ENCODE measurements at regions not wholly inside any gene's neighbourhood (a gene's known extent, or its start where the extent isn't known, plus 50 kb on each side); places are given as distances from the start of the nearest gene placed in this dataset.

- Histone ChIP-seq H3K27me3 (replicated peaks; ENCODE audit: control insufficient read depth, insufficient read depth, low read length) (no peaks in the 10 kb centered on the region), H3K9me3 (no peaks in the 10 kb centered on the region), H3K4me3 (ENCODE audit: low read depth, low read length) (no peak overlapping the region), H3K36me3 (ENCODE audit: control insufficient read depth, insufficient read depth, low read length) (no peaks in the 10 kb centered on the region), H3K4me1 (no peaks in the 10 kb centered on the region)
- Mint-ChIP-seq H3K27me3 (ENCODE audit: insufficient read depth, unreplicated experiment) (no peaks in the 10 kb centered on the region), H3K4me1 (ENCODE audit: low read depth, unreplicated experiment) (no peaks in the 10 kb centered on the region), H3K27ac (ENCODE audit: unreplicated experiment) (no peak overlapping the region), H3K9me3 (ENCODE audit: unreplicated experiment) (no peaks in the 10 kb centered on the region), H3K4me3 (ENCODE audit: unreplicated experiment) (no peak overlapping the region), H3K36me3 (ENCODE audit: insufficient read depth, unreplicated experiment) (no peaks in the 10 kb centered on the region)
- intact Hi-C loops (cut with micrococcal nuclease; ENCODE audit: unreplicated experiment): no loop called here
- no peak for DNase-seq
- BruUV-seq (replicated peaks): no TSS peak
- POLR2A ChIA-PET: no interaction called here
- CTCF ChIA-PET: no interaction called here
- TF ChIP-seq CTCF (IDR thresholded peaks at IDR 0.05; ENCODE audit: insufficient read depth in 1 of 2, low read depth in 1 of 2, low read length in 1 of 2, severe bottlenecking in 1 of 2, unreplicated experiment in 1 of 2): no peak
Observed at GRCh38 chr1:115224636-115225035, 113.4 kb downstream of the NGF start.

- POLR2A ChIA-PET: no interaction called here
- H3K4me3 ChIP-seq (ENCODE audit: low read depth, low read length): no peak overlapping the region
- Mint-ChIP-seq H3K27ac (ENCODE audit: unreplicated experiment) (no peak overlapping the region), H3K27me3 (ENCODE audit: insufficient read depth, unreplicated experiment) (no peaks in the 10 kb centered on the region), H3K36me3 (ENCODE audit: insufficient read depth, unreplicated experiment) (no peaks in the 10 kb centered on the region), H3K4me3 (ENCODE audit: unreplicated experiment) (no peak overlapping the region), H3K4me1 (ENCODE audit: low read depth, unreplicated experiment) (no peaks in the 10 kb centered on the region), H3K9me3 (ENCODE audit: unreplicated experiment) (no peaks in the 10 kb centered on the region)
- no peaks in the 10 kb centered on the region for H3K27me3 ChIP-seq (replicated peaks; ENCODE audit: control insufficient read depth, insufficient read depth, low read length)
- intact Hi-C loops (cut with micrococcal nuclease; ENCODE audit: unreplicated experiment): no loop called here
- no peaks in the 10 kb centered on the region for H3K36me3 ChIP-seq (ENCODE audit: control insufficient read depth, insufficient read depth, low read length)
- no TSS peak for BruUV-seq (replicated peaks)
- H3K4me1 ChIP-seq: no peaks in the 10 kb centered on the region
- CTCF ChIA-PET: no interaction called here
- H3K9me3 ChIP-seq: no peaks in the 10 kb centered on the region
- no peak for TF ChIP-seq CTCF (IDR thresholded peaks at IDR 0.05; ENCODE audit: insufficient read depth in 1 of 2, low read depth in 1 of 2, low read length in 1 of 2, severe bottlenecking in 1 of 2, unreplicated experiment in 1 of 2)
- no peak for DNase-seq
Observed at GRCh38 chr1:115222616-115223402, 115.2 kb downstream of the NGF start.

GRCh38 chr1:115220340-115221270 is 117.4 kb downstream of the NGF start:
- Mint-ChIP-seq H3K4me3 (ENCODE audit: unreplicated experiment) (no peak overlapping the region), H3K27me3 (ENCODE audit: insufficient read depth, unreplicated experiment) (no peaks in the 10 kb centered on the region), H3K4me1 (ENCODE audit: low read depth, unreplicated experiment) (peaks cover 10% of the 10 kb centered on the region), H3K9me3 (ENCODE audit: unreplicated experiment) (no peaks in the 10 kb centered on the region), H3K27ac (ENCODE audit: unreplicated experiment) (no peak overlapping the region), H3K36me3 (ENCODE audit: insufficient read depth, unreplicated experiment) (no peaks in the 10 kb centered on the region)
- ChIA-PET POLR2A (no interaction called here), CTCF (interaction anchor here (0.7 kb wide), 1 partner anchor 168 kb away, joined by 8 read pairs; no protein-coding TSS in a partner anchor)
- Histone ChIP-seq H3K36me3 (ENCODE audit: control insufficient read depth, insufficient read depth, low read length) (no peaks in the 10 kb centered on the region), H3K4me1 (no peaks in the 10 kb centered on the region), H3K4me3 (ENCODE audit: low read depth, low read length) (no peak overlapping the region), H3K9me3 (no peaks in the 10 kb centered on the region), H3K27me3 (replicated peaks; ENCODE audit: control insufficient read depth, insufficient read depth, low read length) (no peaks in the 10 kb centered on the region)
- intact Hi-C loops (cut with micrococcal nuclease; ENCODE audit: unreplicated experiment): no loop called here
- no peak for DNase-seq
- no TSS peak for BruUV-seq (replicated peaks)
- no peak for TF ChIP-seq CTCF (IDR thresholded peaks at IDR 0.05; ENCODE audit: insufficient read depth in 1 of 2, low read depth in 1 of 2, low read length in 1 of 2, severe bottlenecking in 1 of 2, unreplicated experiment in 1 of 2)

All from Caco-2 (cell line).